ENCODE measurements at regions not wholly inside any gene's neighbourhood (a gene's known extent, or its start where the extent isn't known, plus 50 kb on each side); places are given as distances from the start of the nearest gene placed in this dataset.

- TF ChIP-seq CTCF (IDR thresholded peaks at IDR 0.05; ENCODE audit: insufficient read depth, low read depth, low read length): no peak
- no peak overlapping the region for H3K4me3 ChIP-seq (ENCODE audit: low read depth, low read length)
- DNase-seq (ENCODE audit: low read depth): no peak
These were observed 322.7 kb upstream of the PLET1 start for GRCh38 chr11:112583261-112583893.

DNA sequence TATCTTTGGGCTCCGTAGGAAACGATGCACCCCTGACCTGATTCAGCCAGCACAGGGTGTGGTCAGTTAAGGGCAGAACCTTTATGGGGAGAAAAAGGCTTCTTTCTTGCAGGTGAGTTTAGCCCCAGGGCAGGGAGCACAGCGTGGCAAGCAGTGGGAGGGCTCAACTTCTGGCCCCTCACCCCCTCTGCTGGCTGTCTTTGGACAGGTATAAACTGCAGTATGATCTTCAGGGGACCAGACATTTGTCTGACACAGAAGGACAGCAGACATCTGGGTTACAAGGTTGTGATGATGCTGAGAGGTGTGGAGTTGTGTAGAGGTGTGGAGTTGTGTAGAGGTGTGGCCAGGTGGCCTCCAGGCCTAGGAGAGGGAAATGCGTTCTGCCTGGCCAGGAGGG, 324.0 kb upstream of the PLET1 start:
- H3K4me3 ChIP-seq (ENCODE audit: low read depth, low read length): no peak overlapping the region
- peak; percentile 25 for TF ChIP-seq CTCF (IDR thresholded peaks at IDR 0.05; ENCODE audit: insufficient read depth, low read depth, low read length)

GRCh38 chr11:112587664-112588063, 327.0 kb upstream of the PLET1 start:
- no peak overlapping the region for H3K4me3 ChIP-seq (ENCODE audit: low read depth, low read length)
- no peak for DNase-seq (ENCODE audit: low read depth)
- no peak for TF ChIP-seq CTCF (IDR thresholded peaks at IDR 0.05; ENCODE audit: insufficient read depth, low read depth, low read length)

More for the DNA sequence above, 324.0 kb upstream of the PLET1 start:
- DNase-seq (ENCODE audit: low read depth): peak; percentile 13

DNA sequence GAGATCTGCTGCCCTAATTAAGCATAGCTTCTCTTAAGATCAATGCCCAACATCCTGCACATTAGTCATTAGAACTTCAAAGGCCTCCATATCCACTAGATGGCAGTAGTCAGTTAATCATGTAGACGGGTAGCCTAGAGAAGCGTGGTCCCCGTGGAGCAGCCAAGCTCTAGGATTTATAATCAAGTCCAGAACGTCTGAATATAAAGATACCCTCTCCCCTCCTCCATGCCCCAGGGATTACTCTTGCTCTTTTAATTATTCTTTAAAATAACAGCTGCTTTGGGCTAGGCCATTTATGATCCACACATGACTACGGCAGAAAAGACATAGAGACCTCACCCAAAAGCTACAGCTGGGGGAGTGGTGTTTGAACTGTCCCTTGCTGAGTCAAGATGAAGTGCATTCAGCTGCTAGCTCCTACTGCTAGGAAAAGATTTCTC, 327.6 kb upstream of the PLET1 start:
- TF ChIP-seq CTCF (IDR thresholded peaks at IDR 0.05; ENCODE audit: insufficient read depth, low read depth, low read length): peak; percentile 70
- H3K4me3 ChIP-seq (ENCODE audit: low read depth, low read length): no peak overlapping the region
- peak; percentile 83 for DNase-seq (ENCODE audit: low read depth)

DNA sequence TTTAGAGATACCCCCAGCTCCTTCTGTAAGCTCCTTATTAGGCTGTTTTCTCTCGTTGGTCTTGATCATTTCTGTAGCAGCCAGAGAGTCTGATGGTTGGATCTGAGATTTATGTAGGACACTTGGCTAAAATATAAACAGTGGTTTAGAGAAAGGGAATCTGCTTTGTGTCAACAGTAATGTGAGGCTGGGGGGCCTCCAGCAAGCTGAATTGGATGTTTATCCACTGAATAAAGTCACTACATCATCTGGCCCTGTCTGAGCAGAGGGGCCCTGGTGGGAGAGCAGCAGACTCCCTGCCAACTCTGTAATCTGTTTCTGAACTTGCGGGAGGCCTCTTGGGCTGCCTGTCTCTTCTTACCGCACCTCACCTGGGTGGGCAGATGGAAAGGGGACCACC, 328.5 kb upstream of the PLET1 start:
- peak; percentile 37 for DNase-seq (ENCODE audit: low read depth)
- no peak overlapping the region for H3K4me3 ChIP-seq (ENCODE audit: low read depth, low read length)
- no peak for TF ChIP-seq CTCF (IDR thresholded peaks at IDR 0.05; ENCODE audit: insufficient read depth, low read depth, low read length)

GRCh38 chr11:112590764-112591163, 330.1 kb upstream of the PLET1 start:
- peak; percentile 3 for DNase-seq (ENCODE audit: low read depth)
- no peak overlapping the region for H3K4me3 ChIP-seq (ENCODE audit: low read depth, low read length)
- no peak for TF ChIP-seq CTCF (IDR thresholded peaks at IDR 0.05; ENCODE audit: insufficient read depth, low read depth, low read length)

DNA sequence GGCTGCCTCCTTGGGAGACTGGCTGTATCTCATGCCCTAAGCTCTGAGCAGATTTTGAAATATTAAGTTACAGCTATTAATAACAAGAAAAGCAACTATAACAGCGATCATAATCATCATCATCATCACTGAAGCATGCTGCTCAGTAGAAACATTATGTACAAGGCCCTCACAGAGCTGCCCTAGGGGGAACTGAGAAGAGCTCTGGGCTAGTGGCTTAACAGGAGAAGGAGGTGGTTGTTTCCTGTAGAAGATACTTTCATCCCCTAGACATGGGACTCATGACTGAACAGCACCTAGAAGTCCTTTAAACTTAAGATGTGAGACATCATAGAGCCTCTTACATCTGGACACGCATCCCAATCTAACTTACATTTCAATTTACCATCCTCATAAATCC, 332.8 kb upstream of the PLET1 start:
- DNase-seq (ENCODE audit: low read depth): no peak
- no peak for TF ChIP-seq CTCF (IDR thresholded peaks at IDR 0.05; ENCODE audit: insufficient read depth, low read depth, low read length)
- H3K4me3 ChIP-seq (ENCODE audit: low read depth, low read length): no peak overlapping the region
